Endodermal cell (in vitro differentiated cells): ENCODE measurements at regions not wholly inside any gene's neighbourhood (a gene's known extent, or its start where the extent isn't known, plus 50 kb on each side); places are given as distances from the start of the nearest gene placed in this dataset.

Source experiments
- DNase-seq: peaks from one replicate; pipeline ENCODE4 v3.0.0-alpha.2; 2017
- H3K27ac ChIP-seq: 2 replicates; pipeline ENCODE4 v1.5.1; 2013; ENCODE audit warnings: mild to moderate bottlenecking, low read depth, low read length, moderate library complexity
- H3K27me3 ChIP-seq: 2 replicates; pipeline ENCODE4 v1.6.1; 2013; ENCODE audit warnings: mild to moderate bottlenecking, low read length, moderate library complexity; ENCODE audit not compliant: insufficient read depth, control insufficient read depth, poor library complexity, severe bottlenecking
- H3K36me3 ChIP-seq: 2 replicates; pipeline ENCODE4 v1.7.0; 2013; ENCODE audit warnings: mild to moderate bottlenecking, low read length, moderate library complexity; ENCODE audit not compliant: control insufficient read depth, insufficient read depth
- H3K4me1 ChIP-seq: one replicate; pipeline ENCODE4 v1.7.0; 2013; ENCODE audit warnings: low read length; ENCODE audit not compliant: control insufficient read depth, insufficient read depth
- H3K4me3 ChIP-seq: 2 replicates; pipeline ENCODE4 v1.5.1; 2013; ENCODE audit warnings: mild to moderate bottlenecking, low read length, moderate library complexity
- H3K9ac ChIP-seq: 2 replicates; pipeline ENCODE4 v1.6.1; 2013; ENCODE audit warnings: mild to moderate bottlenecking, low read length, moderate library complexity; ENCODE audit not compliant: poor library complexity, severe bottlenecking; ENCODE audit errors: extremely low read depth
- H3K9me3 ChIP-seq: 2 replicates; pipeline ENCODE4 v1.6.1; 2013; ENCODE audit warnings: mild to moderate bottlenecking, low read length, moderate library complexity; ENCODE audit not compliant: control insufficient read depth
- H3K27ac Mint-ChIP-seq: 2 replicates; pipeline ENCODE4 v1.8.0; 2020; ENCODE audit warnings: mixed read lengths
- H3K27me3 Mint-ChIP-seq: 2 replicates; pipeline ENCODE4 v1.8.0; 2021; ENCODE audit warnings: mild to moderate bottlenecking, mixed read lengths; ENCODE audit not compliant: insufficient read depth
- H3K36me3 Mint-ChIP-seq: 2 replicates; pipeline ENCODE4 v1.8.0; 2020; ENCODE audit warnings: low read depth, mixed read lengths
- H3K4me1 Mint-ChIP-seq: 2 replicates; pipeline ENCODE4 v1.8.0; 2020; ENCODE audit warnings: mixed read lengths
- H3K4me3 Mint-ChIP-seq: 2 replicates; pipeline ENCODE4 v1.8.0; 2020; ENCODE audit warnings: mild to moderate bottlenecking, moderate library complexity, mixed read lengths
- H3K9me3 Mint-ChIP-seq: 2 replicates; pipeline ENCODE4 v1.8.0; 2020; ENCODE audit warnings: mild to moderate bottlenecking, mixed read lengths
- WGBS, 2 experiments: methylation state at CpG; one replicate each; pipeline versions ENCODE4 v1.1.5 to v1.1.7; 2013; ENCODE audit warnings: missing lambda C conversion rate in 2 of 2, mixed read lengths in 1 of 2; ENCODE audit not compliant: insufficient coverage in 1 of 2, insufficient read length in 1 of 2; 5-methylcytosine and 5-hydroxymethylcytosine counted together
- TF ChIP-seq, protein P1 (sequence below): fragments of 200-600 bp; sonication (generic); conservative IDR thresholded peaks from 2 replicates; pipeline ENCODE4 v1.5.0; 2021; ENCODE audit warnings: antibody characterized with exemption, mild to moderate bottlenecking

DNA sequence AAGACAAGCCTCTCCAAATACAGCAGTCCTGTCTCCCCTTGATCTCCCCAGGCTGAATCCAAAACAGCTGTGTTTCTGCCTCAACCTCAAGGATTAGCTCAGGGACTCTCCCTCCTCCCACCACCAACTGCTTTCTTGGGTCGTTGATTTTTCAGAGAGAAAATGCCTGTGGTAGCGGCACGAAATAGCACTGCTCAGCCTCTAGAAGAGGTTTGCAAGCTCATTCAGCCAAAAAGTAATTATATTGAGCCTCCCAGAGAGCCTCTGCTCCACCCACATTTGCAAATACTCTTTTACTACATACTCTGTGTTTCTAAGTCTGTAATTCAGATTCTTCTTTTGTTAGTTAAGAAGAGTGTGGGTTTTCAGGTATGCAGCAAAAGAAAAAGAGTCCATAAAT is 396.4 kb upstream of the TNP1 start:
- no peaks in the 10 kb centered on the region for H3K9me3 ChIP-seq
- 55 to 65% methylated on average over 3 of the region's 3 CpGs for WGBS, 2 experiments
- TF ChIP-seq, protein P1, sequence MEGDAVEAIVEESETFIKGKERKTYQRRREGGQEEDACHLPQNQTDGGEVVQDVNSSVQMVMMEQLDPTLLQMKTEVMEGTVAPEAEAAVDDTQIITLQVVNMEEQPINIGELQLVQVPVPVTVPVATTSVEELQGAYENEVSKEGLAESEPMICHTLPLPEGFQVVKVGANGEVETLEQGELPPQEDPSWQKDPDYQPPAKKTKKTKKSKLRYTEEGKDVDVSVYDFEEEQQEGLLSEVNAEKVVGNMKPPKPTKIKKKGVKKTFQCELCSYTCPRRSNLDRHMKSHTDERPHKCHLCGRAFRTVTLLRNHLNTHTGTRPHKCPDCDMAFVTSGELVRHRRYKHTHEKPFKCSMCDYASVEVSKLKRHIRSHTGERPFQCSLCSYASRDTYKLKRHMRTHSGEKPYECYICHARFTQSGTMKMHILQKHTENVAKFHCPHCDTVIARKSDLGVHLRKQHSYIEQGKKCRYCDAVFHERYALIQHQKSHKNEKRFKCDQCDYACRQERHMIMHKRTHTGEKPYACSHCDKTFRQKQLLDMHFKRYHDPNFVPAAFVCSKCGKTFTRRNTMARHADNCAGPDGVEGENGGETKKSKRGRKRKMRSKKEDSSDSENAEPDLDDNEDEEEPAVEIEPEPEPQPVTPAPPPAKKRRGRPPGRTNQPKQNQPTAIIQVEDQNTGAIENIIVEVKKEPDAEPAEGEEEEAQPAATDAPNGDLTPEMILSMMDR: no peak
- H3K9ac ChIP-seq: no peak overlapping the region
- H3K27ac ChIP-seq: no peak overlapping the region
- H3K4me3 Mint-ChIP-seq: no peak overlapping the region
- H3K4me3 ChIP-seq: no peak overlapping the region
- no peaks in the 10 kb centered on the region for H3K36me3 Mint-ChIP-seq
- no peaks in the 10 kb centered on the region for H3K36me3 ChIP-seq
- H3K9me3 Mint-ChIP-seq: no peaks in the 10 kb centered on the region
- peaks cover 4% of the 10 kb centered on the region for H3K27me3 ChIP-seq
- peaks cover 10% of the 10 kb centered on the region for H3K4me1 Mint-ChIP-seq
- H3K27me3 Mint-ChIP-seq: peaks cover 79% of the 10 kb centered on the region
- no peak overlapping the region for H3K27ac Mint-ChIP-seq
- peaks cover 9% of the 10 kb centered on the region for H3K4me1 ChIP-seq
- DNase-seq: no peak

DNA sequence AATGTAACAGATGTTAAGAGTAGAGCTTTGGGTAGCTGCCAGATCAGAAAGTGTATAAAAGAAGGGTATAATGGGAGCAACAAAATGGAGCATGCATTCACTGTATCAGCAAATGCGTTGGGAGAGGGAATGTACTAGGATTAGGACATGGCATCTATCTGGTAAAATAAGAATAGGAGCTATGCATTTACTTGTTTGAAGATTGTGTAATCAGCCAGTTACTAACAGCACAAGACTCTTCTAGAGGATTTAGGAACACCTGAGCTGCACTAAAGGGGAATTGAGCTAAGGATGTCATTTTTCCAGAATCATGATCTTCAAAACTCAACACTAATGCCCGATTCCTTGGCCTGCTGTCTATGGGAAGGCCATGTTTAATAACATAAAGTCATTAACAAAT is 394.2 kb upstream of the TNP1 start:
- Histone ChIP-seq H3K27me3 (peaks cover 4% of the 10 kb centered on the region), H3K36me3 (no peaks in the 10 kb centered on the region), H3K9me3 (no peaks in the 10 kb centered on the region), H3K27ac (no peak overlapping the region), H3K4me3 (no peak overlapping the region), H3K4me1 (peaks cover 15% of the 10 kb centered on the region), H3K9ac (no peak overlapping the region)
- TF ChIP-seq, protein P1: no peak
- Mint-ChIP-seq H3K27me3 (peaks cover 59% of the 10 kb centered on the region), H3K27ac (no peak overlapping the region), H3K9me3 (no peaks in the 10 kb centered on the region), H3K4me1 (peaks cover 10% of the 10 kb centered on the region), H3K4me3 (no peak overlapping the region), H3K36me3 (no peaks in the 10 kb centered on the region)
- WGBS, 2 experiments: 90 to 93% methylated on average over 1 to 2 of the region's 2 CpGs
- DNase-seq: no peak

DNA sequence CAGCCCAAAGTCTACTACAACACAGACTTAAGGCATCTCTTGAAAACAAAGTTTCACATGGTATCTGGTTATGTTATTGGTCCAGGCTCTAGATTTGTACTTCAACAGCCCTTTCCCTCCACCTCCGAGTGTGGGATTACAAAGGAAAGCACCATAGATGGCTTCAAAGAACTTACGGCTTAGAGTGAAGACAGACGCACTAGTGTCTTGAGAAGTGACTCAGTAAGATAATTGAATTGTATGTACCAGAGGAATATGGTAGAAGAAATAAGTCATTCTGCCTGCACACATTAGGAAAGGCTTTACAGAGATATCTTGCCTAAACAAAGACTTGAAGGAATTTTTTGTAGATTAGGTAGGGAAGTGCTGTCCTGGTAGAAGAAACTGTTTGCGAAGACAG is 392.3 kb upstream of the TNP1 start:
- Histone ChIP-seq H3K27me3 (peaks cover 21% of the 10 kb centered on the region), H3K4me1 (peaks cover 17% of the 10 kb centered on the region), H3K36me3 (no peaks in the 10 kb centered on the region), H3K4me3 (no peak overlapping the region), H3K9me3 (no peaks in the 10 kb centered on the region), H3K27ac (no peak overlapping the region), H3K9ac (no peak overlapping the region)
- H3K27ac Mint-ChIP-seq: no peak overlapping the region
- 94 to 96% methylated on average over 3 to 4 of the region's 4 CpGs for WGBS, 2 experiments
- H3K9me3 Mint-ChIP-seq: no peaks in the 10 kb centered on the region
- no peak for DNase-seq
- TF ChIP-seq, protein P1: no peak
- H3K36me3 Mint-ChIP-seq: no peaks in the 10 kb centered on the region
- peaks cover 7% of the 10 kb centered on the region for H3K4me1 Mint-ChIP-seq
- no peak overlapping the region for H3K4me3 Mint-ChIP-seq
- H3K27me3 Mint-ChIP-seq: peaks cover 50% of the 10 kb centered on the region
